SU-DHL-6 (cell line): ENCODE measurements at regions not wholly inside any gene's neighbourhood (a gene's known extent, or its start where the extent isn't known, plus 50 kb on each side); places are given as distances from the start of the nearest gene placed in this dataset.

Experiments
- H2AFZ ChIP-seq: fragments of 200-600 bp; sonication (generic); 2 replicates; pipeline ENCODE4 v1.6.1; 2014; ENCODE audit warnings: low read depth, mild to moderate bottlenecking, moderate library complexity, mixed read lengths, antibody characterized with exemption, low read length; ENCODE audit not compliant: severe bottlenecking
- H3F3A ChIP-seq: fragments of 200-600 bp; shearing (Covaris generic); 2 replicates; pipeline ENCODE4 v1.6.0; 2016; ENCODE audit warnings: antibody characterized with exemption, mild to moderate bottlenecking; ENCODE audit not compliant: insufficient read depth
- H3K27ac ChIP-seq: fragments of 200-600 bp; sonication (generic); 2 replicates; pipeline ENCODE4 v1.5.1; 2016; ENCODE audit warnings: low read depth, mild to moderate bottlenecking, low read length, moderate library complexity, mixed read lengths
- H3K27me3 ChIP-seq: fragments of 200-600 bp; sonication (generic), shearing (Covaris generic); 2 replicates; pipeline ENCODE4 v1.6.0; 2014; ENCODE audit warnings: mild to moderate bottlenecking, low read length
- H3K36me3 ChIP-seq: fragments of 200-600 bp; sonication (generic); 2 replicates; pipeline ENCODE4 v1.6.1; 2014; ENCODE audit warnings: mild to moderate bottlenecking, low read length, mixed read lengths
- H3K4me2 ChIP-seq: fragments of 300-600, 200-600 bp; shearing (Covaris generic), sonication (generic); 2 replicates; pipeline ENCODE4 v1.6.0; 2014; ENCODE audit warnings: low read length, low read depth, mild to moderate bottlenecking; ENCODE audit not compliant: poor library complexity, severe bottlenecking
- H3K4me3 ChIP-seq: fragments of 200-600 bp; sonication (generic); 2 replicates; pipeline ENCODE4 v1.5.1; 2014; ENCODE audit warnings: antibody characterized with exemption, low read length, mild to moderate bottlenecking, mixed read lengths; ENCODE audit not compliant: insufficient read depth, poor library complexity, severe bottlenecking
- H3K79me2 ChIP-seq: fragments of 200-600 bp; sonication (generic); 2 replicates; pipeline ENCODE4 v1.6.1; 2014; ENCODE audit warnings: mild to moderate bottlenecking, low read length, moderate library complexity; ENCODE audit not compliant: insufficient read depth
- H3K9ac ChIP-seq: fragments of 200-600 bp; sonication (generic); 2 replicates; pipeline ENCODE4 v1.7.0; 2014; ENCODE audit warnings: mild to moderate bottlenecking, low read length
- H3K9me2 ChIP-seq: fragments of 200-600 bp; sonication (generic); replicated peaks from 2 replicates; pipeline ENCODE4 v1.6.1; 2014; ENCODE audit warnings: low read length; ENCODE audit not compliant: insufficient read depth
- H3K9me3 ChIP-seq: fragments of 200-600 bp; sonication (generic); 2 replicates; pipeline ENCODE4 v1.6.1; 2014; ENCODE audit warnings: low read length, mixed read lengths; ENCODE audit not compliant: insufficient read depth
- H4K20me1 ChIP-seq: fragments of 200-600 bp; sonication (generic); 2 replicates; pipeline ENCODE4 v1.6.1; 2014; ENCODE audit warnings: low read depth, mild to moderate bottlenecking, antibody characterized with exemption, low read length, moderate library complexity, mixed read lengths
- EZH2phosphoT487 ChIP-seq: fragments of 200-600 bp; sonication (generic), shearing (Covaris generic); conservative IDR thresholded peaks from 2 replicates; pipeline ENCODE4 v1.6.1; 2018; ENCODE audit warnings: mild to moderate bottlenecking, antibody characterized with exemption, low read length, moderate library complexity, mixed read lengths
- TF ChIP-seq, protein P1 (sequence below): fragments of 200-600 bp; sonication (generic); IDR thresholded peaks from one replicate; pipeline ENCODE4 v1.5.1; 2017; ENCODE audit warnings: antibody characterized with exemption, mild to moderate bottlenecking, low read length, moderate library complexity; ENCODE audit not compliant: insufficient read depth, poor library complexity, severe bottlenecking

- H3K4me3 ChIP-seq, result no peak overlapping the region
- H3K27ac ChIP-seq, result no peak overlapping the region
- H3K9me2 ChIP-seq, result no peaks in the 10 kb centered on the region
- no peaks in the 10 kb centered on the region for H3F3A ChIP-seq
- no peaks in the 10 kb centered on the region for H3K36me3 ChIP-seq
- H3K79me2 ChIP-seq, result no peaks in the 10 kb centered on the region
- H3K9me3 ChIP-seq, result no peaks in the 10 kb centered on the region; the same call in 1 of the 2 replicates
- H3K9ac ChIP-seq, result no peak overlapping the region
- no peaks in the 10 kb centered on the region for H3K27me3 ChIP-seq
- H3K4me2 ChIP-seq, result no peak overlapping the region
- TF ChIP-seq, protein P1, sequence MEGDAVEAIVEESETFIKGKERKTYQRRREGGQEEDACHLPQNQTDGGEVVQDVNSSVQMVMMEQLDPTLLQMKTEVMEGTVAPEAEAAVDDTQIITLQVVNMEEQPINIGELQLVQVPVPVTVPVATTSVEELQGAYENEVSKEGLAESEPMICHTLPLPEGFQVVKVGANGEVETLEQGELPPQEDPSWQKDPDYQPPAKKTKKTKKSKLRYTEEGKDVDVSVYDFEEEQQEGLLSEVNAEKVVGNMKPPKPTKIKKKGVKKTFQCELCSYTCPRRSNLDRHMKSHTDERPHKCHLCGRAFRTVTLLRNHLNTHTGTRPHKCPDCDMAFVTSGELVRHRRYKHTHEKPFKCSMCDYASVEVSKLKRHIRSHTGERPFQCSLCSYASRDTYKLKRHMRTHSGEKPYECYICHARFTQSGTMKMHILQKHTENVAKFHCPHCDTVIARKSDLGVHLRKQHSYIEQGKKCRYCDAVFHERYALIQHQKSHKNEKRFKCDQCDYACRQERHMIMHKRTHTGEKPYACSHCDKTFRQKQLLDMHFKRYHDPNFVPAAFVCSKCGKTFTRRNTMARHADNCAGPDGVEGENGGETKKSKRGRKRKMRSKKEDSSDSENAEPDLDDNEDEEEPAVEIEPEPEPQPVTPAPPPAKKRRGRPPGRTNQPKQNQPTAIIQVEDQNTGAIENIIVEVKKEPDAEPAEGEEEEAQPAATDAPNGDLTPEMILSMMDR, result no peak
- TF ChIP-seq EZH2phosphoT487, result no peak
- H4K20me1 ChIP-seq, result no peaks in the 10 kb centered on the region
- no peak overlapping the region for H2AFZ ChIP-seq
Observed at GRCh38 chr21:19700476-19700875, 1296.9 kb upstream of the TMPRSS15 start.

GRCh38 chr21:19702726-19703125, 1295.5 kb upstream of the NCAM2 start:
- Histone ChIP-seq H4K20me1 (no peaks in the 10 kb centered on the region), H3K9me2 (no peaks in the 10 kb centered on the region), H3K79me2 (no peaks in the 10 kb centered on the region), H3K4me2 (no peak overlapping the region), H3F3A (no peaks in the 10 kb centered on the region), H3K27ac (no peak overlapping the region), H3K36me3 (no peaks in the 10 kb centered on the region), H3K9ac (no peak overlapping the region), H2AFZ (no peak overlapping the region), H3K9me3 (no peaks in the 10 kb centered on the region; the same call in 1 of the 2 replicates), H3K4me3 (no peak overlapping the region), H3K27me3 (no peaks in the 10 kb centered on the region)
- TF ChIP-seq, protein P1, result no peak
- TF ChIP-seq EZH2phosphoT487, result no peak

DNA sequence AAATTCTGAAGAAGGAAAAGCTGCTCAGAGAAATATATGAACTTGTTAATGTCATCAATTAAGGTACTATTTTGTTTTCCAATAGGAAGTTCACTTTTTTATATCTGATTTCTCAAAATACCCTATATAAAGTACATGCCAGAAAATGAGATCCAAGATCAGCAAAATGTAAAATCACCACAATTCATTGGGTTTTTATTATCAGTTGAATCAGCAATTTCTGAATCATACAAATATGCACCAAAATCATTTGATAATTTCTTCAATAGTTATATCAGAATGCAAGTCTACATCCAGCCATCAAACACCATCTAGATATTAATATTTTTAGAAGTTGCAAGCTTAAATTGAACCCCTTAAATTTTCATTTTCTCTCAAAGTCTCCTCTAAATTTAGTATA, 1293.4 kb upstream of the NCAM2 start:
- Histone ChIP-seq H3K9me3 (no peaks in the 10 kb centered on the region), H2AFZ (no peak overlapping the region)
- TF ChIP-seq EZH2phosphoT487, result no peak
- TF ChIP-seq, protein P1, result no peak

More for the DNA sequence above, 1293.4 kb upstream of the NCAM2 start:
- Histone ChIP-seq H3K9ac (no peak overlapping the region), H3K27ac (no peak overlapping the region), H3K4me3 (no peak overlapping the region), H3F3A (no peaks in the 10 kb centered on the region), H4K20me1 (no peaks in the 10 kb centered on the region), H3K9me2 (no peaks in the 10 kb centered on the region), H3K79me2 (no peaks in the 10 kb centered on the region), H3K27me3 (no peaks in the 10 kb centered on the region), H3K4me2 (no peak overlapping the region), H3K36me3 (no peaks in the 10 kb centered on the region)
